Panc1 (cell line): ENCODE measurements at regions not wholly inside any gene's neighbourhood (a gene's known extent, or its start where the extent isn't known, plus 50 kb on each side); places are given as distances from the start of the nearest gene placed in this dataset.

Experiments used
- ATAC-seq: fragments of 200-7000 bp; cut with Tn5 transposase; 2 replicates; pipeline ENCODE4 v1.9.1; 2020; ENCODE audit warnings: mild to moderate bottlenecking, moderate library complexity
- BruUV-seq: library from RNA; stranded (reverse); fragments of 400-500 nt; replicated peaks from 2 replicates; lab custom pipeline; 2021; lab: Mats Ljungman, UMichigan
- CTCF ChIA-PET: fragments of 300-600 bp; sonication (Branson Sonifier 250); formaldehyde crosslinking; loops from one replicate; lab custom pipeline; 2022; ENCODE audit warnings: antibody characterized with exemption; lab: Charles Lee
- POLR2A ChIA-PET: fragments of 300-600 bp; sonication (Branson Sonifier 250); formaldehyde crosslinking; loops from one replicate; lab custom pipeline; 2022; ENCODE audit warnings: antibody characterized with exemption; lab: Charles Lee
- DNase-seq: peaks from one replicate; pipeline ENCODE4 v3.0.0-alpha.2; 2010; ENCODE audit warnings: low read depth, low spot score
- H3K27ac ChIP-seq: 2 replicates; pipeline ENCODE4 v1.5.1; 2011; ENCODE audit warnings: mild to moderate bottlenecking, low read length, inconsistent platforms
- H3K27me3 ChIP-seq: fragments of 200-500 bp; sonication (Bioruptor generic); 2 replicates; pipeline ENCODE4 v1.6.0; 2014; ENCODE audit warnings: low read length, inconsistent platforms; ENCODE audit not compliant: control insufficient read depth, insufficient read depth
- H3K36me3 ChIP-seq: fragments of 200-500 bp; sonication (Bioruptor generic); 2 replicates; pipeline ENCODE4 v1.5.1; 2014; ENCODE audit warnings: inconsistent platforms, mild to moderate bottlenecking, low read length, moderate library complexity; ENCODE audit not compliant: control insufficient read depth, insufficient read depth
- H3K4me1 ChIP-seq: 2 replicates; pipeline ENCODE4 v1.5.1; 2011; ENCODE audit warnings: inconsistent platforms, mild to moderate bottlenecking, low read length, moderate library complexity; ENCODE audit not compliant: control insufficient read depth, insufficient read depth
- H3K4me3 ChIP-seq, 2 experiments: 2 replicates each; pipeline ENCODE4 v1.5.1; 2011 to 2012; ENCODE audit warnings: low read depth in 2 of 2, low read length in 2 of 2, mild to moderate bottlenecking in 2 of 2, inconsistent platforms in 1 of 2, moderate library complexity in 1 of 2
- H3K9me3 ChIP-seq: fragments of 200-500 bp; sonication (Bioruptor generic); 2 replicates; pipeline ENCODE4 v1.5.1; 2014; ENCODE audit warnings: low read depth, mild to moderate bottlenecking, inconsistent platforms, low read length, moderate library complexity; ENCODE audit not compliant: control insufficient read depth, insufficient read depth
- CTCF ChIP-seq: fragments of 450-650 bp; IDR thresholded peaks from 2 replicates; pipeline ENCODE4 v1.5.1; 2017; ENCODE audit warnings: mild to moderate bottlenecking
- POLR2AphosphoS5 ChIP-seq: IDR thresholded peaks from 2 replicates; pipeline ENCODE4 v1.6.1; 2012; ENCODE audit warnings: mild to moderate bottlenecking, low read depth, low read length, moderate library complexity
- REST ChIP-seq, 2 experiments: IDR thresholded peaks; 2 replicates each; pipeline ENCODE4 v1.6.1; 2011 to 2012; ENCODE audit warnings: low read depth in 2 of 2, control low read depth in 1 of 2, low read length in 1 of 2, mild to moderate bottlenecking in 1 of 2, moderate library complexity in 1 of 2; ENCODE audit not compliant: insufficient read depth in 1 of 2
- SIN3A ChIP-seq: IDR thresholded peaks from 2 replicates; pipeline ENCODE4 v1.6.1; 2012; ENCODE audit warnings: low read depth, mild to moderate bottlenecking, low read length, moderate library complexity, borderline replicate concordance; ENCODE audit not compliant: insufficient read depth
- TCF7L2 ChIP-seq: IDR thresholded peaks from 2 replicates; pipeline ENCODE4 v1.6.1; 2011; ENCODE audit warnings: mild to moderate bottlenecking, low read depth, low read length, inconsistent platforms
- in situ Hi-C: cut with HindIII; loops from 2 replicates; pipeline ENCODE4 v1.10.0; 2016; ENCODE audit warnings: low sequenced_read_pairs, low pct_unique_long_range_greater_than_20kb
- intact Hi-C: fragments of 100-400 bp; cut with micrococcal nuclease; formaldehyde crosslinking; loops from one replicate; pipeline ENCODE4 v1.10.0; 2022; ENCODE audit not compliant: unreplicated experiment

- no TSS peak for BruUV-seq
- CTCF ChIA-PET = no interaction called here
These were observed 72.9 kb upstream of the CDH6 start for GRCh38 chr5:31120642-31120948.

GRCh38 chr5:31119938-31120641 is 73.4 kb upstream of the CDH6 start:
- intact Hi-C loops = no loop called here
- CTCF ChIA-PET = no interaction called here

More at GRCh38 chr5:31120642-31120948, 72.9 kb upstream of the CDH6 start:
- no peaks in the 10 kb centered on the region for H3K27me3 ChIP-seq
- H3K4me3 ChIP-seq = no peak overlapping the region
- in situ Hi-C loops (no loop called here), intact Hi-C loops (no loop called here)
- no peak for ATAC-seq
- no peaks in the 10 kb centered on the region for H3K36me3 ChIP-seq
- no peaks in the 10 kb centered on the region for H3K9me3 ChIP-seq
- POLR2A ChIA-PET = no interaction called here
- no peak for DNase-seq
- TF ChIP-seq TCF7L2 (no peak), REST (IDR thresholded peaks at IDR 0.05; ENCODE audit: insufficient read depth in 1 of 2, low read depth in 2 of 2, low read length in 1 of 2) (no peak), SIN3A (no peak), POLR2AphosphoS5 (no peak), CTCF (no peak)
- no peaks in the 10 kb centered on the region for H3K4me1 ChIP-seq
- H3K27ac ChIP-seq = no peak overlapping the region

GRCh38 chr5:31116466-31117031 is 76.9 kb upstream of the CDH6 start:
- Histone ChIP-seq H3K4me1 (no peaks in the 10 kb centered on the region), H3K4me3 (no peak overlapping the region), H3K27me3 (no peaks in the 10 kb centered on the region), H3K27ac (no peak overlapping the region), H3K9me3 (no peaks in the 10 kb centered on the region), H3K36me3 (no peaks in the 10 kb centered on the region)
- intact Hi-C loops = no loop called here
- TF ChIP-seq SIN3A = no peak
- no peak for TF ChIP-seq POLR2AphosphoS5
- TF ChIP-seq REST (IDR thresholded peaks at IDR 0.05; ENCODE audit: insufficient read depth in 1 of 2, low read depth in 2 of 2, low read length in 1 of 2) = no peak
- no peak for TF ChIP-seq TCF7L2
- no peak for TF ChIP-seq CTCF
- POLR2A ChIA-PET = no interaction called here
- no TSS peak for BruUV-seq
- DNase-seq (no peak), ATAC-seq (no peak)
- in situ Hi-C loops = no loop called here
- CTCF ChIA-PET = no interaction called here

More at GRCh38 chr5:31119938-31120641, 73.4 kb upstream of the CDH6 start:
- TF ChIP-seq TCF7L2 (no peak), SIN3A (no peak)
- in situ Hi-C loops = no loop called here
- Histone ChIP-seq H3K4me3 (no peak overlapping the region), H3K27me3 (no peaks in the 10 kb centered on the region), H3K27ac (no peak overlapping the region), H3K9me3 (no peaks in the 10 kb centered on the region), H3K36me3 (no peaks in the 10 kb centered on the region), H3K4me1 (no peaks in the 10 kb centered on the region)
- POLR2A ChIA-PET = no interaction called here
- no TSS peak for BruUV-seq
- DNase-seq (no peak), ATAC-seq (no peak)
